ENCODE measurements at regions not wholly inside any gene's neighbourhood (a gene's known extent, or its start where the extent isn't known, plus 50 kb on each side); places are given as distances from the start of the nearest gene placed in this dataset.

DNA sequence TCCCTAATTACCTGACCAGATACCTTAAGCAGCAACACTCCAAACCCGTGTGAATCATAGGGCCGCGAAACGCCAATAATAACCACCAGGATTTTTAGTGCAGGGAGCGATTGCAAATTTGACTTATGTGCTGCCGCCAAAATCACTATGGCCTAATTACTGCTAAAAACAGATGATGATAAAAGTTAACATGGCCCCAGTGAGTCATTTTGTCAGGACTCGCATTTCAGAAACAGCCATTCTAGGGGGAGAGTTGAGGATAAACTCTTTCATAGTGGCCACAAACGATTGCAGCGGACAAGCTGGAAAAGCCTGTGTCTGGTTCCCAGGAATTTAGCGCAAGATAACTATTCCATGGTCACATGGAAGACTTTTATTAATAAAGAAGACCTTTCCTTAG, 103.4 kb downstream of the HLX start:
- TF ChIP-seq EZH2 (IDR thresholded peaks at IDR 0.05; ENCODE audit: insufficient read depth, poor library complexity, severe bottlenecking) (no peak), EZH2phosphoT487 (IDR thresholded peaks at IDR 0.05; ENCODE audit: insufficient read depth, low read depth) (no peak)
